Activated CD4-positive, CD25-positive, alpha-beta regulatory T cell (primary cell): ENCODE measurements at regions not wholly inside any gene's neighbourhood (a gene's known extent, or its start where the extent isn't known, plus 50 kb on each side); places are given as distances from the start of the nearest gene placed in this dataset.
"Not testable (repeated sequence)": the region's sequence is repeated elsewhere in the genome, so short reads cannot be mapped to it uniquely, and the experiment has no call there.

Experiments used
- DNase-seq, 4 experiments: peaks; one replicate each; lab custom pipeline; 2025; lab: John Stamatoyannopoulos, UW

GRCh38 chr15:69917056-69917455 is 180.7 kb downstream of the TLE3 start:
- DNase-seq, result no peak

- DNase-seq, result no peak
These were observed 177.9 kb downstream of the TLE3 start for GRCh38 chr15:69919816-69920215.

- no peak for DNase-seq
These were observed 177.5 kb downstream of the TLE3 start for GRCh38 chr15:69920221-69920620.

GRCh38 chr15:69921626-69922619 is 175.8 kb downstream of the TLE3 start:
- no peak for DNase-seq

GRCh38 chr15:69924531-69924930 is 173.2 kb downstream of the TLE3 start:
- DNase-seq, result no peak

- no peak for DNase-seq
These were observed 171.7 kb downstream of the TLE3 start for GRCh38 chr15:69926006-69926405.

- no peak for DNase-seq
These were observed 171.0 kb downstream of the TLE3 start for GRCh38 chr15:69926721-69927120.

- not testable (repeated sequence) for DNase-seq
These were observed 168.8 kb downstream of the TLE3 start for GRCh38 chr15:69928890-69929289.

- no peak for DNase-seq
These were observed 167.6 kb downstream of the TLE3 start for GRCh38 chr15:69929905-69930630.

- no peak for DNase-seq
These were observed 167.0 kb downstream of the TLE3 start for GRCh38 chr15:69930754-69931153.

- DNase-seq, result no peak
These were observed 166.6 kb downstream of the TLE3 start for GRCh38 chr15:69931156-69931555.

- DNase-seq, result no peak
These were observed 163.1 kb downstream of the TLE3 start for GRCh38 chr15:69934607-69935006.

GRCh38 chr15:69939513-69940440 is 157.9 kb downstream of the TLE3 start:
- DNase-seq, result no peak

GRCh38 chr15:69940441-69941300 is 157.0 kb downstream of the TLE3 start:
- no peak for DNase-seq

- no peak for DNase-seq
These were observed 156.5 kb downstream of the TLE3 start for GRCh38 chr15:69941301-69941605.

- DNase-seq, result no peak
These were observed 155.8 kb downstream of the TLE3 start for GRCh38 chr15:69941706-69942495.

GRCh38 chr15:69943637-69944036 is 154.1 kb downstream of the TLE3 start:
- no peak for DNase-seq

GRCh38 chr15:69945729-69946128 is 152.0 kb downstream of the TLE3 start:
- no peak for DNase-seq

- no peak for DNase-seq
These were observed 150.8 kb downstream of the TLE3 start for GRCh38 chr15:69946870-69947269.

GRCh38 chr15:69947394-69947793 is 150.3 kb downstream of the TLE3 start:
- DNase-seq, result no peak
